Naive thymus-derived CD8-positive, alpha-beta T cell (primary cell): ENCODE measurements at regions not wholly inside any gene's neighbourhood (a gene's known extent, or its start where the extent isn't known, plus 50 kb on each side); places are given as distances from the start of the nearest gene placed in this dataset.

Source experiments
- ATAC-seq, 2 donors: fragments of 150-1000 bp; cut with Tn5 transposase in 1 of 2; sonication (Bioruptor Pico), chemical (Tn5 transposase) in 1 of 2; 1 replicate in 1 of 2; 2 replicates in 1 of 2; pipeline ENCODE4 v1.10.0; 2021; ENCODE audit warnings: mild to moderate bottlenecking in 2 of 2, moderate library complexity in 2 of 2
- POLR2A ChIA-PET: fragments of 350-600 bp; sonication (Branson Sonifier 250); formaldehyde crosslinking; loops from one replicate; lab custom pipeline; 2021; ENCODE audit warnings: antibody characterized with exemption; lab: Charles Lee
- DNase-seq, 10 donors: peaks; one replicate each; pipeline versions ENCODE4 v3.0.0 to v3.0.0-alpha.2; 2020 to 2022
- H3K27ac Mint-ChIP-seq, 10 donors: one replicate each; pipeline ENCODE4 v1.8.0; 2020 to 2022; ENCODE audit warnings: mild to moderate bottlenecking in 10 of 10, mixed read lengths in 10 of 10, moderate library complexity in 4 of 10, inconsistent platforms in 1 of 10
- H3K27me3 Mint-ChIP-seq, 5 donors: one replicate each; pipeline ENCODE4 v1.8.0; 2021 to 2022; ENCODE audit warnings: mixed read lengths in 5 of 5
- H3K36me3 Mint-ChIP-seq, 3 donors: one replicate each; pipeline ENCODE4 v1.8.0; 2020 to 2022; ENCODE audit warnings: mixed read lengths in 3 of 3, mild to moderate bottlenecking in 2 of 3, inconsistent platforms in 1 of 3
- H3K4me1 Mint-ChIP-seq, 4 donors: one replicate each; pipeline ENCODE4 v1.8.0; 2021 to 2022; ENCODE audit warnings: mixed read lengths in 4 of 4
- H3K4me3 Mint-ChIP-seq, 10 donors: one replicate each; pipeline ENCODE4 v1.8.0; 2020 to 2022; ENCODE audit warnings: mild to moderate bottlenecking in 10 of 10, mixed read lengths in 10 of 10, moderate library complexity in 6 of 10, inconsistent platforms in 1 of 10
- H3K9me3 Mint-ChIP-seq, 9 donors: one replicate each; pipeline ENCODE4 v1.8.0; 2020 to 2022; ENCODE audit warnings: mixed read lengths in 9 of 9, mild to moderate bottlenecking in 3 of 9, inconsistent platforms in 1 of 9, moderate library complexity in 1 of 9

DNA sequence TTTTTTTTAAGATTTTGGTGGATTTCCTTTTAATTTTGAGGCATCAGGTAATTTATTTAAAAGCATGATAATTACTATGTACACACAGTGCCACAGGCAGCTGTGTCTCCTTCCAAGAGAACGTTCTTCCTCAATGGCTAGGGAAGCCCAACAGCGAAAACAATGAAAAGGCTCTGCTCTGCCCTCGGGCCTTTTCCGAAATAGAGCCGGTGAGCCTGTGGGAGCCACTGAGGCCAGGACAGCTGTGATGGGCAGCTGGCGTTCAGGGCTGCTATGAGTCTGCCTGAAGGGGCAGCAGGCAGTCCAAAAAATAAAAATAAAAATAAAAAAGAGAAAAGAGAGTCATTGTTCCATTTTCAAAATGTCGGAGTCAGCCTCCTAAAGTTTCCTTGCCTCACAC is 443.8 kb downstream of the KIF16B start:
- Mint-ChIP-seq H3K27ac (no peak overlapping the region), H3K27me3 (peaks cover 0 to 12% (median 0%) of the 10 kb centered on the region in 5 donors), H3K36me3 (peaks cover 0 to 4% (median 0%) of the 10 kb centered on the region in 3 donors), H3K4me1 (no peaks in the 10 kb centered on the region), H3K9me3 (peaks cover 0 to 20% (median 2%) of the 10 kb centered on the region in 9 donors), H3K4me3 (no peak overlapping the region)
- POLR2A ChIA-PET, result no interaction called here
- DNase-seq (no peak), ATAC-seq (no peak)

- POLR2A ChIA-PET, result no interaction called here
- Mint-ChIP-seq H3K4me1 (no peaks in the 10 kb centered on the region), H3K27me3 (peaks cover 0 to 12% (median 0%) of the 10 kb centered on the region in 5 donors), H3K9me3 (peaks cover 0 to 20% (median 0%) of the 10 kb centered on the region in 9 donors), H3K36me3 (peaks cover 0 to 4% (median 0%) of the 10 kb centered on the region in 3 donors), H3K4me3 (no peak overlapping the region), H3K27ac (no peak overlapping the region)
- ATAC-seq (no peak), DNase-seq (no peak)
Measured at GRCh38 chr20:16128538-16129106, 444.6 kb downstream of the KIF16B start.

DNA sequence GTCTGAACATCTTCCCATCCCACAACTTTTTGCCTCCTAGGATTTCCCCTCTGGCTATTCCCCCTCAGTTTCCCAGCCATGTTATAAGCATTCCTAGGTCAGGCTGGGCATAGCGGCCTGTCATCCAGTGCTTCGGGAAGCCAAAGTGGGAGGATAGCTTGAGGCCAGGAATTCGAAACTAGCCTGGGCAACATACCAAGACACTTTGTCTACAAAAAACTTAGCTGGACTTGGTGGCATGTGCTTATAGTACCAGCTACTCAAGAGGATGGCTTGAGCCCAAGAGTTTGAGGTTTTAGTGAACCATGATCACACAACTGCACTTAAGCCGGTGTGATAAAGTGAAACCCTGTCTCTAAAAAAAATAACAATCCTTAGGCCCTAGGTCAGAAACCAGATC is 447.4 kb downstream of the KIF16B start:
- Mint-ChIP-seq H3K9me3 (peaks cover 0 to 29% (median 0%) of the 10 kb centered on the region in 9 donors), H3K4me3 (no peak overlapping the region), H3K27ac (peak overlapping the region in 1 of 10 donors; percentile 79), H3K27me3 (peaks cover 0 to 10% (median 0%) of the 10 kb centered on the region in 5 donors), H3K36me3 (no peaks in the 10 kb centered on the region), H3K4me1 (no peaks in the 10 kb centered on the region)
- ATAC-seq, result no peak
- DNase-seq, result no peak
- POLR2A ChIA-PET, result no interaction called here

- no peak for DNase-seq
- Mint-ChIP-seq H3K9me3 (peaks cover 0 to 29% (median 0%) of the 10 kb centered on the region in 9 donors), H3K36me3 (no peaks in the 10 kb centered on the region), H3K27ac (peak overlapping the region in 1 of 10 donors; percentile 79), H3K4me1 (no peaks in the 10 kb centered on the region), H3K4me3 (no peak overlapping the region), H3K27me3 (peaks cover 0 to 10% (median 0%) of the 10 kb centered on the region in 5 donors)
- POLR2A ChIA-PET, result no interaction called here
- no peak for ATAC-seq
Measured at GRCh38 chr20:16124911-16125776, 448.1 kb downstream of the KIF16B start.

- H3K36me3 Mint-ChIP-seq, result no peaks in the 10 kb centered on the region
- ATAC-seq (no peak), DNase-seq (no peak)
- no peaks in the 10 kb centered on the region for H3K4me1 Mint-ChIP-seq
- peaks cover 0 to 29% (median 0%) of the 10 kb centered on the region in 9 donors for H3K9me3 Mint-ChIP-seq
- POLR2A ChIA-PET, result no interaction called here
- peaks cover 0 to 10% (median 0%) of the 10 kb centered on the region in 5 donors for H3K27me3 Mint-ChIP-seq
- H3K27ac Mint-ChIP-seq, result no peak overlapping the region
- no peak overlapping the region for H3K4me3 Mint-ChIP-seq
Measured at GRCh38 chr20:16124491-16124890, 448.8 kb downstream of the KIF16B start.

GRCh38 chr20:16123623-16124022 is 449.6 kb downstream of the KIF16B start:
- peaks cover 0 to 10% (median 0%) of the 10 kb centered on the region in 5 donors for H3K27me3 Mint-ChIP-seq
- ATAC-seq (no peak), DNase-seq (no peak)
- POLR2A ChIA-PET, result no interaction called here
- H3K4me3 Mint-ChIP-seq, result no peak overlapping the region
- H3K27ac Mint-ChIP-seq, result no peak overlapping the region
- no peaks in the 10 kb centered on the region for H3K4me1 Mint-ChIP-seq
- H3K9me3 Mint-ChIP-seq, result peaks cover 0 to 24% (median 0%) of the 10 kb centered on the region in 9 donors
- no peaks in the 10 kb centered on the region for H3K36me3 Mint-ChIP-seq

DNA sequence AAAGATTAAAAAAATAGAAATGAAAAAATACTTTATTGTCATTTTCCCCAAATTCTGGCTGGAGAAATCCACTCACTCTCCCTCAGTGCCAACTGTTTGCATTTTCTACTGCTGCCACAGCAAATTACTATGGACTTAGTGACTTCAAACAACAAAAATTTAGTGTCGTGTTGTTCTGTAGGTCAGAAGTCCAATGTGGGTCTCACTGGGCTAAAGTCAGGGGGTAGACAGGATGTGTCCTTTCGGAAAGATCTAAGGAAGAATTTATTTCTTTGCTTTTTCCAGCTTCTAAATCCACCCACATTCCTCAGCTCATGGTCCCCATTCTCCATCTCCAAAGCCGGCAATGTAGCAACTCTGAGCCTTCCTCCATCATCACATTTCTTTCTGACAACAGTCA is 453.3 kb downstream of the KIF16B start:
- Mint-ChIP-seq H3K4me1 (no peaks in the 10 kb centered on the region), H3K4me3 (no peak overlapping the region), H3K36me3 (no peaks in the 10 kb centered on the region), H3K27ac (no peak overlapping the region), H3K27me3 (peaks cover 0 to 4% (median 0%) of the 10 kb centered on the region in 5 donors), H3K9me3 (peaks cover 0 to 9% (median 0%) of the 10 kb centered on the region in 9 donors)
- POLR2A ChIA-PET, result no interaction called here
- ATAC-seq, result no peak
- DNase-seq, result no peak

GRCh38 chr20:16115911-16116552 is 457.2 kb downstream of the KIF16B start:
- H3K9me3 Mint-ChIP-seq, result peaks cover 0 to 7% (median 1%) of the 10 kb centered on the region in 9 donors
- H3K27ac Mint-ChIP-seq, result no peak overlapping the region
- ATAC-seq (no peak), DNase-seq (no peak)
- POLR2A ChIA-PET, result no interaction called here
- no peaks in the 10 kb centered on the region for H3K36me3 Mint-ChIP-seq
- peaks cover 0 to 10% (median 0%) of the 10 kb centered on the region in 5 donors for H3K27me3 Mint-ChIP-seq
- H3K4me1 Mint-ChIP-seq, result peaks cover 0 to 17% (median 0%) of the 10 kb centered on the region in 4 donors
- H3K4me3 Mint-ChIP-seq, result no peak overlapping the region

DNA sequence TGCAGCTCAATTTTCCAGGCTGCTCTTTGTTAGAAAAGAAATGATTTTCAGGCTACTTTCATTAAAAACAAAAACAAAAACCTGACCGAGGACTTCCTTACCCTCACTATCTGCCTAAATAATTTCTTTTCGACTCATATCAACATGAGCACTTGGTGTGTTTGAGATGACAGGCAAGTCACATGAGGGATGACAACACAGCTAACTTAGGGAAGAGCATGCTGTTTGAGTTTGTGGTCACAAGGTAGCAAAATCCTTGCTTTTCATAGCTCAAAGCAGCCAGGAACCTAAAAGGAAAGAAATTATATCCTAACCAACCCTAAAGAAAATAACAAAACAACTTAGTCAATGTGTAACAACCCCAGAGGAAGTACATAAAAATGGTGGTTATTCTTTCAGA is 459.5 kb downstream of the KIF16B start:
- Mint-ChIP-seq H3K4me3 (no peak overlapping the region), H3K4me1 (peaks cover 0 to 19% (median 0%) of the 10 kb centered on the region in 4 donors), H3K9me3 (peaks cover 0 to 10% (median 2%) of the 10 kb centered on the region in 9 donors), H3K36me3 (no peaks in the 10 kb centered on the region), H3K27ac (no peak overlapping the region), H3K27me3 (peaks cover 0 to 15% (median 0%) of the 10 kb centered on the region in 5 donors)
- ATAC-seq (no peak), DNase-seq (no peak)
- POLR2A ChIA-PET, result no interaction called here

- H3K4me3 Mint-ChIP-seq, result no peak overlapping the region
- H3K27ac Mint-ChIP-seq, result no peak overlapping the region
- POLR2A ChIA-PET, result no interaction called here
- ATAC-seq, result no peak
- no peak for DNase-seq
- H3K27me3 Mint-ChIP-seq, result peaks cover 0 to 20% (median 0%) of the 10 kb centered on the region in 5 donors
- H3K4me1 Mint-ChIP-seq, result peaks cover 0 to 21% (median 0%) of the 10 kb centered on the region in 4 donors
- H3K36me3 Mint-ChIP-seq, result no peaks in the 10 kb centered on the region
- peaks cover 0 to 10% (median 0%) of the 10 kb centered on the region in 9 donors for H3K9me3 Mint-ChIP-seq
Measured at GRCh38 chr20:16111852-16112412, 461.3 kb downstream of the KIF16B start.

DNA sequence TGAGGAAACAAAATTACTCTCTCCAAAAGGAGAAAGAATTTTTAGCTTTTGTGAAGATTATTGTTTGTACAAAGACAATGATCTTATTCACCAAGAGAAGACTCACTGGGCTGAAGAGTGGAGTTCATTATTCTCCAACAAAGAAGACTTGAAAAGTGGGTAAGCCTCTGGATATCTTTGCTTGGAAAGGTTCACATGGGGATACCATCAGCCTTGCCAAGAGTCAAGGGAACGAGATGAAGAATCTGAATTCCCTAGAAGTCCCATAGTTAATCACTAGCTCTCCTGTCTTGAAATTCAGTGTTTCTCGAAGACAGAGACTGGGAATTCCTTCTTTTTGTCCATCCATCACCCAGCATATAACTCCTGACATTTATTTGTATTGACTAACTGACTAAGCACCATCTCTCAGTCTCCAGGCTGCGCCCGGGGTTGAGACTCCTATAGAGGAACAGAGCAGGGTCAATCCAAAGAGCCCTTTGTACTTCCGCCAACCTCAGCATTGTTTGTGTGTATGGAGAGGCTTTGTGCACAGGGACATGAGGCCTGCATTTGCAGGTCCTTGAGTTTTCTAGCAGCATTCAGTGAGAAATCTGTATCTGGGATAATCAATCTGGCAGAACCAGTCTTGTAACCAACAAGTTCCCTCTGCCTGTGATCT is 461.9 kb downstream of the KIF16B start:
- Mint-ChIP-seq H3K9me3 (peaks cover 0 to 10% (median 0%) of the 10 kb centered on the region in 9 donors), H3K27ac (no peak overlapping the region), H3K27me3 (peaks cover 0 to 20% (median 0%) of the 10 kb centered on the region in 5 donors), H3K4me1 (peaks cover 0 to 21% (median 0%) of the 10 kb centered on the region in 4 donors), H3K36me3 (no peaks in the 10 kb centered on the region), H3K4me3 (no peak overlapping the region)
- ATAC-seq, result no peak
- POLR2A ChIA-PET, result no interaction called here
- no peak for DNase-seq

DNA sequence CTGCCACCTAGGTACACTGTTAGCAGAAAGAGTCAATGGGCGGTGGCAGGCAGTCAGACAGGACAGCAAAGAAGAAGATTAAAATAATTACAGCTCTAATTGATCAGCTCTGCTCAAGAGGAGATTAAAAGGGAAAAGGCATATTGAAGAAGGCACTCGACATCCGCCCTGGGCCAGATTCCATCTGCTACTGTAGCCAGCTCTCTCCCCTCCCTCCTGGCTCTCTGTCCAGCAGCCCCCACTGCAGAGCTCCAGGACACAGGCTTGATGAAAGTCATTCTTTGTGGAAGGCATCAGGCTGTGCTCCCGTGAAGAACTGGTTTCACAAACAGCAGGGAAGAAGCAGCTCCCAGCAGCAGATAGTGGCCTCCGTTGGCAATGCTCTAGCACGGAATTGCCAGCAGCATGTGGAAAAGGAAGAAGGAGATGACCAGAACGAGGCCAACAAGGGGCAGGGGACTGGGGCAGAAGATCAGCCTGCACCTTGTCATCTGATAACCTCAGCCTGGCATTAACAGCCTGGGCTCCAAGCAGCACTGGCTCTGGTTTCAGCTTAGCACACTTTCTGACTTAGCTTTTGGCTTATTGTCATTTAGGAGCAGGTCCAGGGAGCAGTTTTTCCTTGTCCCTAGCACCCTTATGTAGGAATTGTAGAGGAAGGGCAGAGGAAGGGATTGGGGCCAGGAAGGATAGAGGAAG is 465.9 kb downstream of the KIF16B start:
- peaks cover 0 to 15% (median 1%) of the 10 kb centered on the region in 5 donors for H3K27me3 Mint-ChIP-seq
- H3K27ac Mint-ChIP-seq, result no peak overlapping the region
- DNase-seq (no peak), ATAC-seq (no peak)
- H3K4me1 Mint-ChIP-seq, result peaks cover 0 to 15% (median 0%) of the 10 kb centered on the region in 4 donors
- peaks cover 0 to 5% (median 1%) of the 10 kb centered on the region in 9 donors for H3K9me3 Mint-ChIP-seq
- no peak overlapping the region for H3K4me3 Mint-ChIP-seq
- POLR2A ChIA-PET, result no interaction called here
- no peaks in the 10 kb centered on the region for H3K36me3 Mint-ChIP-seq
